OCI-LY7 (cell line): ENCODE measurements at regions not wholly inside any gene's neighbourhood (a gene's known extent, or its start where the extent isn't known, plus 50 kb on each side); places are given as distances from the start of the nearest gene placed in this dataset.
A peak's percentile ranks its signal among the peaks of the same experiment; 100 is the strongest.

Source experiments
- BruUV-seq: library from RNA; stranded (reverse); fragments of 400-500 nt; replicated peaks from 2 replicates; lab custom pipeline; 2021; lab: Mats Ljungman, UMichigan
- CTCF ChIA-PET: fragments of 300-600 bp; sonication (Branson Sonifier 250); formaldehyde crosslinking; loops from one replicate; lab custom pipeline; 2022; ENCODE audit warnings: antibody characterized with exemption; ENCODE audit not compliant: unreplicated experiment; lab: Charles Lee
- POLR2A ChIA-PET: fragments of 300-600 bp; sonication (Branson Sonifier 250); formaldehyde crosslinking; loops from one replicate; lab custom pipeline; 2022; ENCODE audit warnings: antibody characterized with exemption; lab: Charles Lee
- DNase-seq: peaks from one replicate; pipeline ENCODE4 v3.0.0-alpha.2; 2015; ENCODE audit warnings: low spot score
- H2AFZ ChIP-seq: fragments of 200-600 bp; sonication (generic), shearing (Covaris generic); 2 replicates; pipeline ENCODE4 v1.6.1; 2014; ENCODE audit warnings: mild to moderate bottlenecking, antibody characterized with exemption, low read length, moderate library complexity
- H3K27ac ChIP-seq: fragments of 200-600 bp; sonication (generic); 2 replicates; pipeline ENCODE4 v1.5.1; 2014; ENCODE audit warnings: mixed run types, low read depth, mild to moderate bottlenecking, moderate library complexity, low read length, inconsistent platforms; ENCODE audit not compliant: poor library complexity, severe bottlenecking
- H3K36me3 ChIP-seq: fragments of 200-600 bp; sonication (generic); 2 replicates; pipeline ENCODE4 v1.6.1; 2014; ENCODE audit warnings: mild to moderate bottlenecking, antibody characterized with exemption, low read length, moderate library complexity, mixed read lengths; ENCODE audit not compliant: insufficient read depth
- H3K4me1 ChIP-seq: fragments of 200-600 bp; sonication (generic); 2 replicates; pipeline ENCODE4 v1.5.1; 2014; ENCODE audit warnings: mild to moderate bottlenecking, low read length; ENCODE audit not compliant: insufficient read depth, poor library complexity, severe bottlenecking
- H3K4me2 ChIP-seq: fragments of 200-600 bp; sonication (generic); 2 replicates; pipeline ENCODE4 v1.6.1; 2014; ENCODE audit warnings: mild to moderate bottlenecking, low read length
- H3K4me3 ChIP-seq: fragments of 200-600 bp; sonication (generic); 2 replicates; pipeline ENCODE4 v1.5.1; 2014; ENCODE audit warnings: mild to moderate bottlenecking, low read depth, low read length; ENCODE audit not compliant: poor library complexity, severe bottlenecking
- H3K79me2 ChIP-seq: fragments of 200-600 bp; sonication (generic); 2 replicates; pipeline ENCODE4 v1.6.1; 2016; ENCODE audit warnings: low read depth, mild to moderate bottlenecking, low read length, moderate library complexity, mixed read lengths; ENCODE audit not compliant: insufficient read depth
- H3K9me2 ChIP-seq: fragments of 200-600 bp; sonication (generic); 2 replicates; pipeline ENCODE4 v1.6.1; 2016; ENCODE audit warnings: mild to moderate bottlenecking, low read length, mixed read lengths; ENCODE audit not compliant: insufficient read depth
- H3K9me3 ChIP-seq: fragments of 200-600 bp; sonication (generic); 2 replicates; pipeline ENCODE4 v1.6.1; 2014; ENCODE audit warnings: mild to moderate bottlenecking, mixed run types, low read length, mixed read lengths
- H4K20me1 ChIP-seq: fragments of 200-600 bp; sonication (generic); 2 replicates; pipeline ENCODE4 v1.6.1; 2014; ENCODE audit warnings: mild to moderate bottlenecking, antibody characterized with exemption, low read length, moderate library complexity, mixed read lengths; ENCODE audit not compliant: insufficient read depth
- CTCF ChIP-seq: fragments of 200-600 bp; sonication (generic); conservative IDR thresholded peaks from 2 replicates; pipeline ENCODE4 v1.5.1; 2014; ENCODE audit warnings: mild to moderate bottlenecking, antibody characterized with exemption, low read length, moderate library complexity, mixed read lengths
- EZH2phosphoT487 ChIP-seq: fragments of 200-600 bp; sonication (generic); IDR thresholded peaks from 2 replicates; pipeline ENCODE4 v1.6.1; 2018; ENCODE audit warnings: low read depth, borderline replicate concordance, mild to moderate bottlenecking, mixed run types, antibody characterized with exemption, low read length, moderate library complexity, mixed read lengths
- intact Hi-C: fragments of 100-400 bp; cut with micrococcal nuclease; formaldehyde crosslinking; loops from one replicate; pipeline ENCODE4 v1.10.0; 2022; ENCODE audit not compliant: unreplicated experiment

- POLR2A ChIA-PET, result no interaction called here
Observed at GRCh38 chr17:14791221-14791620, 473.9 kb downstream of the PMP22 start.

GRCh38 chr17:14790521-14790920, 474.6 kb downstream of the PMP22 start:
- intact Hi-C loops, result loop anchor here (10.0 kb wide), 1 partner anchor 486 kb away; the partner anchor contains the start of gene HS3ST3B1
- no TSS peak for BruUV-seq
- Histone ChIP-seq H3K36me3 (no peaks in the 10 kb centered on the region), H3K79me2 (no peaks in the 10 kb centered on the region), H4K20me1 (no peaks in the 10 kb centered on the region), H3K4me1 (peaks cover 65% of the 10 kb centered on the region), H3K27ac (peak overlapping the region; percentile 66), H3K9me3 (no peaks in the 10 kb centered on the region; the same call in 1 of the 2 replicates), H3K4me3 (peak overlapping the region; percentile 45), H2AFZ (peak overlapping the region; percentile 93), H3K9me2 (no peaks in the 10 kb centered on the region), H3K4me2 (peak overlapping the region; percentile 77)
- ChIA-PET POLR2A (interaction anchor here (0.7 to 1.0 kb wide), 4 partner anchors 23 to 722 kb away, joined by 3 to 7 read pairs (median 4); no protein-coding TSS in a partner anchor), CTCF (interaction anchor here (1.1 kb wide), 1 partner anchor 167 kb away, joined by 3 read pairs; no protein-coding TSS in a partner anchor)
- DNase-seq, result peak; percentile 86
- TF ChIP-seq EZH2phosphoT487, result no peak
- no peak for TF ChIP-seq CTCF

More at GRCh38 chr17:14791221-14791620, 473.9 kb downstream of the PMP22 start:
- peak overlapping the region; percentile 77 for H3K4me2 ChIP-seq
- intact Hi-C loops, result loop anchor here (10.0 kb wide), 1 partner anchor 486 kb away; the partner anchor contains the start of gene HS3ST3B1
- no peaks in the 10 kb centered on the region for H3K36me3 ChIP-seq
- TF ChIP-seq EZH2phosphoT487, result no peak
- TF ChIP-seq CTCF, result no peak
- no peak for DNase-seq
- H3K9me3 ChIP-seq, result no peaks in the 10 kb centered on the region
- H3K9me2 ChIP-seq, result no peaks in the 10 kb centered on the region
- no peaks in the 10 kb centered on the region for H4K20me1 ChIP-seq
- BruUV-seq, result no TSS peak
- peaks cover 58% of the 10 kb centered on the region for H3K4me1 ChIP-seq
- peak overlapping the region; percentile 45 for H3K4me3 ChIP-seq
- H3K27ac ChIP-seq, result peak overlapping the region; percentile 66
- CTCF ChIA-PET, result no interaction called here
- H3K79me2 ChIP-seq, result no peaks in the 10 kb centered on the region
- peak overlapping the region; percentile 93 for H2AFZ ChIP-seq
